ENCODE measurements at regions not wholly inside any gene's neighbourhood (a gene's known extent, or its start where the extent isn't known, plus 50 kb on each side); places are given as distances from the start of the nearest gene placed in this dataset.

DNA sequence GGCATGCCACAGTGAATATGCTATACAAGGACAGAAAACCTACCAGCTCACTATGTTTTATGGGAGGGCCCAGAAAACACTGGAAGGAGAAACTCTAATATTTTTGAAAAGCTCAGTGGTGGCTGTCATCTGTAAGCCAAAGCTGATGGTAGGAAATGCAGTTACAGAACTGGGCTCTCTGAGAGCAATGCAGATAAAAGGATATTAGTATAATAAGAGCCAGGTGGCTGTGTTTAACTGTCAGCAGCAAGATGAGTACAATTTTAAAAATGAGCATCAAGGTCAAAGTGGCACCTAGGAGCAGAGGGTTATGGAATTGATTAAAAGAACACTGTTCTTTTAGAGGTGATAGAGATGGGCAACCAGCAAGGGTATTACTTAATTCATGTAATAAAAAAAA is 345.0 kb downstream of the NDFIP2 start:
- H3K4me3 ChIP-seq (ENCODE audit: low read depth in 1 of 3, low read length in 3 of 3): no peak overlapping the region

DNA sequence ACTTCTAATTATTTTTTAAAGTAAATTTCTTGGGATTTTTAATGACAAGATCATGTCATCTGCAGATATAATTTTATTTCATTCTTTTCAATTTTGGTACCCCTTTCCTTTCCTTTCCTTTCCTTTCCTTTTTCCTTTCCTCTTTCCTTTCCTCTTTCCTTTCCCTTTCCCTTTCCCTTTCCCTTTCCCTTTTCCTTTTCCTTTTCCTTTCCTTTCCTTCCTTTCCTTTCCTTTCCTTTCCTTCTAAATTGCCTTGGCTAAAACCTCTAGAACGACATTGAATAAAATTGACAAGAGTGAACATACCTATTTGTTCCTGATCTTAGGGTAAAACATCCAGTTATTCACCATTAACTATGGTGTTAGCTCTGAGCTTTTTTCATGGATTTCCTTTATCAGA is 334.1 kb downstream of the NDFIP2 start:
- WGBS: 90% methylated on average over 1 of the region's 1 CpG
- H3K36me3 ChIP-seq (ENCODE audit: control insufficient read depth in 4 of 4, insufficient read depth in 3 of 4, low read depth in 1 of 4, low read length in 3 of 4): no peaks in the 10 kb centered on the region
- H3K9me3 ChIP-seq (ENCODE audit: control insufficient read depth in 4 of 4, low read length in 3 of 4): no peaks in the 10 kb centered on the region
- H3K27ac ChIP-seq (ENCODE audit: low read depth in 1 of 2, low read length in 2 of 2): no peak overlapping the region
- H3K27me3 ChIP-seq (ENCODE audit: control insufficient read depth in 4 of 4, insufficient read depth in 4 of 4, low read length in 3 of 4): no peaks in the 10 kb centered on the region
- H3K4me3 ChIP-seq (ENCODE audit: low read depth in 1 of 3, low read length in 3 of 3): no peak overlapping the region
- DNase-seq (ENCODE audit: low spot score): no peak
- TF ChIP-seq RXRA (IDR thresholded peaks at IDR 0.05): no peak
- TF ChIP-seq JUND (IDR thresholded peaks at IDR 0.05): no peak
- TF ChIP-seq, protein P1, sequence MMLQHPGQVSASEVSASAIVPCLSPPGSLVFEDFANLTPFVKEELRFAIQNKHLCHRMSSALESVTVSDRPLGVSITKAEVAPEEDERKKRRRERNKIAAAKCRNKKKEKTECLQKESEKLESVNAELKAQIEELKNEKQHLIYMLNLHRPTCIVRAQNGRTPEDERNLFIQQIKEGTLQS (IDR thresholded peaks at IDR 0.05): no peak
- TF ChIP-seq, protein P2, sequence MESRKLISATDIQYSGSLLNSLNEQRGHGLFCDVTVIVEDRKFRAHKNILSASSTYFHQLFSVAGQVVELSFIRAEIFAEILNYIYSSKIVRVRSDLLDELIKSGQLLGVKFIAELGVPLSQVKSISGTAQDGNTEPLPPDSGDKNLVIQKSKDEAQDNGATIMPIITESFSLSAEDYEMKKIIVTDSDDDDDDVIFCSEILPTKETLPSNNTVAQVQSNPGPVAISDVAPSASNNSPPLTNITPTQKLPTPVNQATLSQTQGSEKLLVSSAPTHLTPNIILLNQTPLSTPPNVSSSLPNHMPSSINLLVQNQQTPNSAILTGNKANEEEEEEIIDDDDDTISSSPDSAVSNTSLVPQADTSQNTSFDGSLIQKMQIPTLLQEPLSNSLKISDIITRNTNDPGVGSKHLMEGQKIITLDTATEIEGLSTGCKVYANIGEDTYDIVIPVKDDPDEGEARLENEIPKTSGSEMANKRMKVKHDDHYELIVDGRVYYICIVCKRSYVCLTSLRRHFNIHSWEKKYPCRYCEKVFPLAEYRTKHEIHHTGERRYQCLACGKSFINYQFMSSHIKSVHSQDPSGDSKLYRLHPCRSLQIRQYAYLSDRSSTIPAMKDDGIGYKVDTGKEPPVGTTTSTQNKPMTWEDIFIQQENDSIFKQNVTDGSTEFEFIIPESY (IDR thresholded peaks at IDR 0.05): no peak
- TF ChIP-seq HNF4G (IDR thresholded peaks at IDR 0.05): no peak
- TF ChIP-seq RAD21 (IDR thresholded peaks at IDR 0.05): no peak
- no peak for TF ChIP-seq HNF4A (conservative IDR thresholded peaks at IDR 0.05)
- TF ChIP-seq, protein P3, sequence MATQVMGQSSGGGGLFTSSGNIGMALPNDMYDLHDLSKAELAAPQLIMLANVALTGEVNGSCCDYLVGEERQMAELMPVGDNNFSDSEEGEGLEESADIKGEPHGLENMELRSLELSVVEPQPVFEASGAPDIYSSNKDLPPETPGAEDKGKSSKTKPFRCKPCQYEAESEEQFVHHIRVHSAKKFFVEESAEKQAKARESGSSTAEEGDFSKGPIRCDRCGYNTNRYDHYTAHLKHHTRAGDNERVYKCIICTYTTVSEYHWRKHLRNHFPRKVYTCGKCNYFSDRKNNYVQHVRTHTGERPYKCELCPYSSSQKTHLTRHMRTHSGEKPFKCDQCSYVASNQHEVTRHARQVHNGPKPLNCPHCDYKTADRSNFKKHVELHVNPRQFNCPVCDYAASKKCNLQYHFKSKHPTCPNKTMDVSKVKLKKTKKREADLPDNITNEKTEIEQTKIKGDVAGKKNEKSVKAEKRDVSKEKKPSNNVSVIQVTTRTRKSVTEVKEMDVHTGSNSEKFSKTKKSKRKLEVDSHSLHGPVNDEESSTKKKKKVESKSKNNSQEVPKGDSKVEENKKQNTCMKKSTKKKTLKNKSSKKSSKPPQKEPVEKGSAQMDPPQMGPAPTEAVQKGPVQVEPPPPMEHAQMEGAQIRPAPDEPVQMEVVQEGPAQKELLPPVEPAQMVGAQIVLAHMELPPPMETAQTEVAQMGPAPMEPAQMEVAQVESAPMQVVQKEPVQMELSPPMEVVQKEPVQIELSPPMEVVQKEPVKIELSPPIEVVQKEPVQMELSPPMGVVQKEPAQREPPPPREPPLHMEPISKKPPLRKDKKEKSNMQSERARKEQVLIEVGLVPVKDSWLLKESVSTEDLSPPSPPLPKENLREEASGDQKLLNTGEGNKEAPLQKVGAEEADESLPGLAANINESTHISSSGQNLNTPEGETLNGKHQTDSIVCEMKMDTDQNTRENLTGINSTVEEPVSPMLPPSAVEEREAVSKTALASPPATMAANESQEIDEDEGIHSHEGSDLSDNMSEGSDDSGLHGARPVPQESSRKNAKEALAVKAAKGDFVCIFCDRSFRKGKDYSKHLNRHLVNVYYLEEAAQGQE (IDR thresholded peaks at IDR 0.05): no peak
- no peak for TF ChIP-seq FOXA2 (IDR thresholded peaks at IDR 0.05)
- TF ChIP-seq YY1 (IDR thresholded peaks at IDR 0.05): no peak
- no peak for TF ChIP-seq GABPA (IDR thresholded peaks at IDR 0.05 in 1 of 2, conservative IDR thresholded peaks at IDR 0.05 in 1 of 2)
- H3K9ac ChIP-seq (ENCODE audit: low read depth in 1 of 2, low read length in 2 of 2): no peak overlapping the region
- no peaks in the 10 kb centered on the region for H3K4me1 ChIP-seq (ENCODE audit: control insufficient read depth in 4 of 4, insufficient read depth in 4 of 4, low read length in 3 of 4)

More for the DNA sequence above, 345.0 kb downstream of the NDFIP2 start:
- DNase-seq (ENCODE audit: low spot score): no peak
- H3K36me3 ChIP-seq (ENCODE audit: control insufficient read depth in 4 of 4, insufficient read depth in 3 of 4, low read depth in 1 of 4, low read length in 3 of 4): no peaks in the 10 kb centered on the region
- no peaks in the 10 kb centered on the region for H3K27me3 ChIP-seq (ENCODE audit: control insufficient read depth in 4 of 4, insufficient read depth in 4 of 4, low read length in 3 of 4)
- no peaks in the 10 kb centered on the region for H3K4me1 ChIP-seq (ENCODE audit: control insufficient read depth in 4 of 4, insufficient read depth in 4 of 4, low read length in 3 of 4)
- no peak overlapping the region for H3K27ac ChIP-seq (ENCODE audit: low read depth in 1 of 2, low read length in 2 of 2)
- H3K9me3 ChIP-seq (ENCODE audit: control insufficient read depth in 4 of 4, low read length in 3 of 4): peaks cover 0 to 6% (median 0%) of the 10 kb centered on the region in 4 donors
- TF ChIP-seq RAD21 (IDR thresholded peaks at IDR 0.05): no peak
- TF ChIP-seq FOXA1 (IDR thresholded peaks at IDR 0.05): no peak
- TF ChIP-seq GABPA (IDR thresholded peaks at IDR 0.05 in 1 of 2, conservative IDR thresholded peaks at IDR 0.05 in 1 of 2): no peak
- H3K9ac ChIP-seq (ENCODE audit: low read depth in 1 of 2, low read length in 2 of 2): no peak overlapping the region

Measured in liver (tissue), 7 donors.